Activated CD8-positive, alpha-beta memory T cell treated with anti-CD3 and anti-CD28 coated beads, Interleukin-2, amount 50 U/mL, for 24 hours (primary cell): ENCODE measurements at regions not wholly inside any gene's neighbourhood (a gene's known extent, or its start where the extent isn't known, plus 50 kb on each side); places are given as distances from the start of the nearest gene placed in this dataset.

Experiments used
- DNase-seq: peaks from one replicate; pipeline ENCODE4 v3.0.0-alpha.2; 2020; ENCODE audit errors: extremely low read depth

- no peak for DNase-seq
Measured at GRCh38 chr2:12315224-12315623, 401.5 kb upstream of the TRIB2 start.

GRCh38 chr2:12316476-12316875 is 400.3 kb upstream of the TRIB2 start:
- DNase-seq, result no peak

DNA sequence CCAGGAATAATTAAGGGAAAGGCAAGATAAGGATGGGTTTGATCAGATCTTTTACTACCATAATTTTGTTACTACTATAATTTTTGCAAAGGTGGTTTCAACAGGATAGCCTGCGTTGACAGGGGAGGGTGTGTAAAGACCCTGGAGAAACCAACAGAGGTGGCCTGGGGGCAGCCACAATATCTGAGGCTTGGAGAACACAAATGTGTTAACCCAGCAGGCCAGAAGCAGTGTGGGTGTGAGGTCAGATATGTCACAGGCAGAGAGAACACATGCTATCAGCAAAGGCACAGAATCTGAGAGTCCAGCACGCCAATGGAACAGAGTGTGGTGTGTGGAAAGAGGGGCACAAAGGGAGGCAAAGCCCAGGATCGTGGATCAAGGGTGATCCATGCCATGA is 399.4 kb upstream of the TRIB2 start:
- no peak for DNase-seq

DNA sequence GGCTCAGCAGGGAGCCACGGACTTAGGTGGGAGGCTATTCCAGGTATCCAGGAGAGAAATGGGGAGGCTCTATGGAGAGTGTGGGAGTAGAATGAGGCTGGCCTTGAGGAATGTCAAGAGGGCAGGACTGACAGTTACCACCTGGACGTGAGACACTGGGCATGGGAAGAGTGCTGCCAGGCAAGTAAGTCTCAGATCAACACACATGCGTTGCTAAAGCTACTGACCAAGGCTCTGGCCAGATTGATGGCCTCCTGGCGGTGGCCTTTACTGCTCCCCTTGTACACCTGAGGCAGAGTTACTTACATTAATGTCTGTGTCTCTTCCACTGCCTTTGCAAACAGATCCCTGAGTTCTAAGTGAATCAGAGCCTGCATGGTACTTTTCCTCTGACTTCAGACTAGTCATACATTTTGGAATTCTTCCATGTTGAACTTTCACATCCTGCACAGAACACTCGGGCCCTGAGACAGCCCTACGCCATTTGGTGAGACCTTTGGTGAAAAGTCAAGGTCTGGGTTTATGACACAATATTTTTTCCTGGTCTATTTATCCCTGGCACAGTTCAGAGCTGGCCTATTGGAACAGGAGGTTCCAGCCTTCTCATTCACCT is 398.8 kb upstream of the TRIB2 start:
- no peak for DNase-seq

DNA sequence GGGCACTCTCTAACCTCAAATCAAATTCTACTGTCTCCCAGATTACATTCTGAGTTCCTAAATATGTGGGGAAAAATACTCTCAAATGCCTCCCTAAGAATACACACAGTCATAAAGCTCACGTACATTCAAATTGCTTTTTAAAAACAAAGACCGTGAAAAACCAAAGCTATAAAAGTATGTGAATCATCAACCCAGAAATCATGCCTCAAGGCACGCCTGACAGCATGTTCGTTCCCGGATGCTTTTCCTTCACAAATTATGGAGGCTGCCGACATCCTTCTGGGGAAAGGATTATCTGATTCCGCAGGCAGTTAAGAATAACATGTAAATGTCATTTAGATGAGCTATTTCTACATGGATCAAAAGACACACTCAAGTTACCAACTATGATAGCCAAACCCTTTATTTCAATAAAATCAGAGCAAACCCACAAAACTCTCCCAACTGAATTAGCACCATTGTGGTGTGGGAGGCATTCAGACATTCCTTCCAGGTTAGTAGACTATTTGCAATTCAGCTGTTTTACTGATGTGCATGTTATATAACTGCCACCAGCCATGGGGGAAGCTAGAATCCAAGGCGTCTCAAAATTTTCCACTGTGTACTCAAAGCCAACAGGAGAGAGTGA is 398.2 kb upstream of the TRIB2 start:
- no peak for DNase-seq

DNA sequence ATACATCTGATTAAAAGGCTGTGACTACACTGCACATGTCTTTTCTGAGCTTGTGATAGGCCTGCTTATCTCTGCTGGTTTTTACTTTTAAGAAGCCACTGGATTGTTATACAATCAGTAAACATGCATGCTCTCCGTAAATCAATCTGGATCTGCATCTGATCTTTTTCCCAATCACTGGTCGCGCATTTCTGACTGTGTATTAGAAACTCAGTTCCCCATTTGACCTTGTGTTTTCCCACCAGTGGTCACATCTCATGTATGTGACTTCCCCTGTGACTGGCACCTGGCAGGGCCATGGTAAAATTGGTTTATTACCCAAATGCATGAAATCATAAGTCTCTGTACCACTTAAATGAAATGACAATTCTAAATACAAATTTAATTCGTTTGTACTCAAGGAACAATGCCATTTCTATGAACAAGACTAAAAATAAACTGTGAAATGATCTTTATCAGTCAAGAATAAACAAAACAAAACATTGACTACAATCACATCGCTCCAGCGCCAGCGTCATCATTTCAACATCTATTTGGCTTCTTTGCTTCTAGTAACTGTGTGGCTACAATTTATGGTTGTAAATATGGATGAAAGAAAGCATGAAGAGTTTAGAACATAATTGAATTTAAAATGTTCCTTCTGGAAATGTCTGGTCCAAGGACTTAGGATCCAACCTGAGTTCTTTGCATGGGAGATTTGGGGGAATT is 396.6 kb upstream of the TRIB2 start:
- DNase-seq, result no peak

- DNase-seq, result no peak
Measured at GRCh38 chr2:12320991-12321641, 395.6 kb upstream of the TRIB2 start.

DNA sequence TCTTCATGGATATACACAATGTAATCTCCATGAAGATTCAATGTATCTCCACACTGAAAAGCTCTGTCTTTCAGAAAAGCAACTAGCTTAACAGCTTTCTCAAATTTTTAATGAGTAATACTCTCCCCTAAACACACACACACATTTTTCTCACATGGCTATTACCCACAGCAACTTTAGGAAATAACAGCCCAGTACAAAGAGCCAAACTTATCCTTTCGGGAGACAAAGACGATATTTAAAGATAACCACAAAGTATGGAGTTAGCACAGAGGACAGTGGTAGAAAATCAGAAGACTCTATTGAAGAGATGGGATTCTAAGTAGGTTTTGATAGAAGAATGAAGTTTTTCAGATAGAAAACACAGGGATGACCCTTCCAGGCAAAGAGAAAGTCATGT is 394.9 kb upstream of the TRIB2 start:
- no peak for DNase-seq

GRCh38 chr2:12325806-12326205 is 390.9 kb upstream of the TRIB2 start:
- no peak for DNase-seq

- DNase-seq, result no peak
Measured at GRCh38 chr2:12326449-12327190, 390.1 kb upstream of the TRIB2 start.

DNA sequence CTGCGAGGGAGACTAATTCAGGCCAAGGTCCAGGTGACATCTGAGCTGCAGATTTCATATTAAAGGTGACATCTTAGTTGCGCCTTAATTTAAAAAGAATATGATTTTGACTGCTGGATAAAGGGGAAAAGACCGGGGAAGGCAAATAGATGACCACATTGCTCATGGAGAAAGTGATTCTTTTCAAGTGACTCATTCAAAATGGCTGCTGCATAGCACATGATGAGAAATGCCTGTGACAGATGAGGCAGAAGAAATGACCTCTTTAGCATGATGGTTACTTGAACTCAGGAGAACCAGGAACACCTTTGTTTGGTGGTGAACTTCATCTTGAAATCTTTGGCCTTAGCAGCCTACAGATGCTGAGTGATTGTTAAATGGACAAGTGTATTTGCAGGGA is 385.8 kb upstream of the TRIB2 start:
- DNase-seq, result no peak

DNA sequence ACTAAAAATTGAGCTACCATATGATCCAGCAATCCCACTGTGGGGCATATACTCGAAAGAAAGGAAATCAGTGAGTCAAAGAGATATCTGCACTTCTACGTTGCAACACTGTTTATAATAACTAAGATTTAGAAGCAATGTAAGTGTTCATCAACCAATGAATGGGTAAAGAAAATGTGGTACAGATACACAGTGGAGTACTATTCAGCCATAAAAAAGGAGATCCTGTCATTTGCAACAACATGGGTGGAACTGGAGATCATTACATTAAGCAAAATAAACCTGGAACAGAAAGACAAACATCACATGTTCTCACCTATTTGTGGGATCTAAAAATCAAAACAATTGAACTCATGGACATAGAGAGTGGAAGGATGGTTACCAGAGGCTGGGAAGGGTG is 385.0 kb upstream of the TRIB2 start:
- DNase-seq, result no peak

- no peak for DNase-seq
Measured at GRCh38 chr2:12333293-12333692, 383.4 kb upstream of the TRIB2 start.

DNA sequence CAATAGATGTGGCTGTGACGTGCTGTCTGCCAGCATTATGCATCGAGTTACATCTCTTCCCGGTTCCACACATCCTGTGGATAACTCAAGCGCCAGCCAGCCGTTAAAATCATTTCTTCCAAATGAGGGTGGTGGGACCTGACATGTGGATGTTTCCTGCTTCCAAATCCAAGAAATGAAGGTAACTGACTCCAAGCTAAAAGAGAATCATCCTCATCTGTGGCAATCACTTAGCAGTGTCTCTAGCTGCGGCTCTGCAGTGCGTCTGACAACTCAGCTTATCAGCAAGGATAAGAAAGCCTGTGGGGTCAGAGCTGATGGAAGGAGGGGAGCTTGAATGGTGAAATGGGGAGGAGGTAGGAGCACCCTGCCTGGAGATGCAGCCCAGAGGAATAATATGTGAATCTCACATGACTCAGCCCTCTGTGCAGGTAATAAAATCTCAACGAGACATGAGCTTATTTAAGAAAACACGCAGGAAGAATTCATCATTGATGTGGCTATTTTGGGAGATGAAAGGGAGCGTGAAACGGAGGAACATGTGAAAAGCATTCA is 382.2 kb upstream of the TRIB2 start:
- no peak for DNase-seq

DNA sequence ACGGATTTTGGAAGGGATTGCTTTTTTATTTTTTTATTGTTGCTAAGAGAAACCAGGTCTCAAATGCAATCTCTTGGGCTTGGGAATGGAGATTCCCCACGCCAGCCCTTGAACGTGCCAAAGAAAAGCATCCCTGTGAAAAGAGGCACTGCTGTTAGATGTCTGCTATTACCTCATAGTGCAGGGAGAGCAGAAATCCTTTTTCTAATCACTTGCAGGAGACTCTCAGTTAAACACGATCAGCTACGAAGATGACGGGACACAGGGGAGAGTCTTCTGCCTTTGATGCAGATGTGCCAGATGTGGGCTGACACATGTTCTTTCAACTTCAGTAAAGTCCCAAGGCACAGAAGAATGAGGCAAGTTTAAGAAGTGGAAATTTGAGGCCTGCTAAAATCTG is 381.6 kb upstream of the TRIB2 start:
- no peak for DNase-seq

DNA sequence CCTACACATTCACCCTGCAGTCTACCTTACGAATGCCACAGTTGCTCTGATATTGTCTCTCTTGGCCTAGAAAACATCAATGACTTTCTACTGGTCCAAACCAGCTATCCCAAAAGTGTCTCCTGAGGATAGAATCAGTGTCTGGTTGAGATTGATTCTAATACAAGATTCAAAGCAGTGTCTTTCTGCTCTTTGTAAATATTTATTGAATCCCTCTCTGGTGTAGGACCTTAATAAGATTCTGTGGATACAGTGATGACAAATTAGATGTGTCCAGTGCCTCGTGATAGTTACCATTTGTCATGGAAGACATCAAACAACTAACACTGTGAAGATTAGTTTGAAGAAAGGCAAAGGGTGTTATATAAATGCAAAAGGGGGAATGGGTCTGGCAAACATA is 380.7 kb upstream of the TRIB2 start:
- DNase-seq, result no peak

- DNase-seq, result no peak
Measured at GRCh38 chr2:12338946-12339697, 377.6 kb upstream of the TRIB2 start.

- no peak for DNase-seq
Measured at GRCh38 chr2:12340164-12340563, 376.6 kb upstream of the TRIB2 start.

DNA sequence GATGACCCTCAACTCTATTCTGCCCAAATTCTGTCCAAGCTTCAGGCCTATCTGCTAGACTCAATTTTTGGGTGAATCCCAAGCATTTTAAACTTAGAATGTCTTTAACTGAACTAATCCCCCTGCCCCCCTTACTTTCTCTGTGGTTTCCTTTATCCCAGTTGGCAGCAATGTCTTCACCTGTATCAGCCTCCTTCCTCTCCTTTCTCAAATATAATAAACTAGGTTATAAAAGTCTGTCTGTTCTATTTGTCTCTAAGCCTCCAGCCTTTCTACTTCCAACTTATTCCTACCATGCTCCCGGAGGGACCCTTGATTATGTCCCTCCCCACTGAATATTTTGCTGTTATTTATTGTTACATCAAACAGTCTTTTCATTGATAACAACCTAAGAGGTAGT is 375.5 kb upstream of the TRIB2 start:
- no peak for DNase-seq

DNA sequence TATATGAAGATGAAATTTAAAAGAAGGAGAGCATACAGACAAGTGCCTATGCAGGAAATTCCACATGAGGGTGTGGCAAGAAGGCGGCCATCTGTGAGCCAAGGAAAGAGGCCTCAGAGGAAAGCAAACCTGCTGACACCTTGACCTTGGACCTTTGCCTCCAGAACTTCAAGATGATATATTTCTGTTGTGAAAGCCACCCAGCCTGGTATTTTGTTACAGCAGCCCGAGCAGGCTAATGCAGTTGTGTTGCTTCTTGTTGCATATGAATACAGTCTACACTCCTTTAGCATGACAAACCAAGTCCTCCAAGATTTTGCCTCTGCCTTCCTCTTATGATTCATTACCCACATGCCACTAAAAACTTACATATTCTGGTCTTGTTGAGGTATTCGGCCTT is 374.8 kb upstream of the TRIB2 start:
- DNase-seq, result no peak

- no peak for DNase-seq
Measured at GRCh38 chr2:12343141-12343540, 373.6 kb upstream of the TRIB2 start.
